ENCODE measurements at regions not wholly inside any gene's neighbourhood (a gene's known extent, or its start where the extent isn't known, plus 50 kb on each side); places are given as distances from the start of the nearest gene placed in this dataset.

- TF ChIP-seq POLR2A (IDR thresholded peaks at IDR 0.05) = no peak
- TF ChIP-seq, protein P1, sequence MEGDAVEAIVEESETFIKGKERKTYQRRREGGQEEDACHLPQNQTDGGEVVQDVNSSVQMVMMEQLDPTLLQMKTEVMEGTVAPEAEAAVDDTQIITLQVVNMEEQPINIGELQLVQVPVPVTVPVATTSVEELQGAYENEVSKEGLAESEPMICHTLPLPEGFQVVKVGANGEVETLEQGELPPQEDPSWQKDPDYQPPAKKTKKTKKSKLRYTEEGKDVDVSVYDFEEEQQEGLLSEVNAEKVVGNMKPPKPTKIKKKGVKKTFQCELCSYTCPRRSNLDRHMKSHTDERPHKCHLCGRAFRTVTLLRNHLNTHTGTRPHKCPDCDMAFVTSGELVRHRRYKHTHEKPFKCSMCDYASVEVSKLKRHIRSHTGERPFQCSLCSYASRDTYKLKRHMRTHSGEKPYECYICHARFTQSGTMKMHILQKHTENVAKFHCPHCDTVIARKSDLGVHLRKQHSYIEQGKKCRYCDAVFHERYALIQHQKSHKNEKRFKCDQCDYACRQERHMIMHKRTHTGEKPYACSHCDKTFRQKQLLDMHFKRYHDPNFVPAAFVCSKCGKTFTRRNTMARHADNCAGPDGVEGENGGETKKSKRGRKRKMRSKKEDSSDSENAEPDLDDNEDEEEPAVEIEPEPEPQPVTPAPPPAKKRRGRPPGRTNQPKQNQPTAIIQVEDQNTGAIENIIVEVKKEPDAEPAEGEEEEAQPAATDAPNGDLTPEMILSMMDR (IDR thresholded peaks at IDR 0.05) = no peak
Observed at GRCh38 chr2:126476691-126477090, 179.3 kb upstream of the GYPC start.
